Heart right ventricle (tissue), 16 donors: ENCODE measurements at regions not wholly inside any gene's neighbourhood (a gene's known extent, or its start where the extent isn't known, plus 50 kb on each side); places are given as distances from the start of the nearest gene placed in this dataset.

Experiments used
- ATAC-seq, 8 donors: fragments of 200-7000 bp; cut with Tn5 transposase; one replicate each; pipeline ENCODE4 v1.9.1; 2020; ENCODE audit warnings: mild to moderate bottlenecking in 8 of 8, moderate library complexity in 8 of 8, moderate number of reproducible peaks in 1 of 8
- DNase-seq, 2 donors: peaks; one replicate each; pipeline ENCODE4 v3.0.0-alpha.2; 2020
- H3K27ac ChIP-seq, 10 donors: fragments of 200-600 bp; sonication (generic) in 2 of 10; one replicate each; pipeline versions ENCODE4 v1.5.0 to v1.8.0; 2020 to 2022; ENCODE audit warnings: mild to moderate bottlenecking in 3 of 10
- H3K27me3 ChIP-seq, 7 donors: fragments of 200-600 bp; one replicate each; pipeline ENCODE4 v1.8.0; 2021 to 2022; ENCODE audit warnings: mild to moderate bottlenecking in 2 of 7
- H3K36me3 ChIP-seq, 9 donors: fragments of 200-600 bp; sonication (generic) in 1 of 9; one replicate each; pipeline versions ENCODE4 v1.5.0 to v1.8.0; 2020 to 2022; ENCODE audit warnings: mild to moderate bottlenecking in 2 of 9
- H3K4me1 ChIP-seq, 9 donors: fragments of 200-600 bp; sonication (generic) in 1 of 9; one replicate each; pipeline versions ENCODE4 v1.5.0 to v1.8.0; 2020 to 2022; ENCODE audit warnings: mild to moderate bottlenecking in 4 of 9
- H3K4me3 ChIP-seq, 10 donors: fragments of 200-600 bp; sonication (generic) in 2 of 10; one replicate each; pipeline versions ENCODE4 v1.5.0 to v1.8.0; 2020 to 2022; ENCODE audit warnings: mild to moderate bottlenecking in 7 of 10, moderate library complexity in 2 of 10
- H3K9me3 ChIP-seq, 11 donors: fragments of 200-600 bp in 10 of 11; sonication (generic) in 2 of 11; one replicate each; pipeline versions ENCODE4 v1.5.0 to v1.8.0; 2013 to 2022; ENCODE audit warnings: mild to moderate bottlenecking in 2 of 11, control low read depth in 1 of 11, moderate library complexity in 1 of 11
- WGBS, 2 donors: extraction: QIAGEN DNeasy Blood & Tissue Kit; methylation state at CpG; one replicate each; pipeline ENCODE4 v1.1.7; 2013; ENCODE audit warnings: inconsistent platforms in 1 of 2; 5-methylcytosine and 5-hydroxymethylcytosine counted together
- intact Hi-C, 10 donors: fragments of 100-400 bp; cut with DNase I; formaldehyde crosslinking; loops; one replicate each; pipeline versions ENCODE4 v1.11.1 to v1.14.2; 2022
- TF ChIP-seq, protein P1 (sequence below), 9 donors: fragments of 200-600 bp; sonication (generic) in 2 of 9; IDR thresholded peaks; one replicate each; pipeline versions ENCODE4 v1.5.0 to v1.8.0; 2021 to 2022; ENCODE audit warnings: antibody characterized with exemption in 9 of 9, mild to moderate bottlenecking in 5 of 9, moderate library complexity in 1 of 9
- donor health status: Arrhythmogenic right ventricular cardiomyopathy.
- donor health status: ischemic (EF 13 %, LVEDD 7.1; RV severe dilation, severe dysfunction).
- donor health status: healthy with polysubstance abuse.
- donor health status: DM: no; HTN: yes; CAD: no.
- donor health status: DM: no; HTN: no; CAD: no.
- donor health status: ischemic (EF 25% LVEDD 6.9; RV normal size, moderate dysfunction).
- donor health status: ischemic (EF 25% LVEDD 5.7; RV mildly dilated, moderate dysfunction).
- donor health status: healthy.
- donor health status: DM: yes; HTN: yes; CAD: no.
- donor health status: Ischemic cardiomyopathy.
- donor health status: ischemic (EF 35%, LVEDD 5.7; RV mildly dilated, moderate dysfunction).
- donor health status: nonischemic (EF 11% LVEDD 7.7; RV severe dilation, severe dysfunction).
- donor health status: DM: yes; HTN: yes; CAD: no.
- donor health status: PGD.
- donor health status: ischemic (EF 29% LVEDD 5.4; RV normal size, mild dysfunction).
- donor health status: nonischemic (EF 23%, LVEDD 6.1; RV moderate dilation, normal function).

DNA sequence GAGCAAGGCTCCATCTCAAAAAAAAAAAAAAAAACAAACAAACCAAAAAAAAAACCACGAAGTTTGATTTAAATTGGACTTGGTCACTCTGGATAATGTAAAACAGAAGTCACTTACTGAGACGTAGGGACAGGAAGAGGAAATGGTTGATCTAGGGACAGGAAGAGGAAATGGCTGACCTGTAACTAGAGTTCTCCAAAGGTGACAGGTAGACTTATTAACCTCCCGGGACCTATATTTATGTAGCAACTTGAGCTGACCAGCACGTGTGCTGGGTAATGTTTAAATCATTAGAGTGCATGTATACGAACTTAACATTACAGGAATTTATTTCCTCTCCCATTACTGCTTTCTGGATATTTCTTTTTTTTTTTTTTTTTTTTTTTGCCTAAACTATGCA lies 81.5 kb upstream of the DHX40 start:
- Histone ChIP-seq H3K36me3 (no peaks in the 10 kb centered on the region), H3K27ac (no peak overlapping the region), H3K4me1 (peaks cover 0 to 4% (median 0%) of the 10 kb centered on the region in 9 donors), H3K4me3 (no peak overlapping the region), H3K9me3 (no peaks in the 10 kb centered on the region), H3K27me3 (no peaks in the 10 kb centered on the region)
- DNase-seq: no peak
- ATAC-seq: no peak
- 56 to 61% methylated on average over 5 of the region's 5 CpGs for WGBS, 2 donors
- TF ChIP-seq, protein P1, sequence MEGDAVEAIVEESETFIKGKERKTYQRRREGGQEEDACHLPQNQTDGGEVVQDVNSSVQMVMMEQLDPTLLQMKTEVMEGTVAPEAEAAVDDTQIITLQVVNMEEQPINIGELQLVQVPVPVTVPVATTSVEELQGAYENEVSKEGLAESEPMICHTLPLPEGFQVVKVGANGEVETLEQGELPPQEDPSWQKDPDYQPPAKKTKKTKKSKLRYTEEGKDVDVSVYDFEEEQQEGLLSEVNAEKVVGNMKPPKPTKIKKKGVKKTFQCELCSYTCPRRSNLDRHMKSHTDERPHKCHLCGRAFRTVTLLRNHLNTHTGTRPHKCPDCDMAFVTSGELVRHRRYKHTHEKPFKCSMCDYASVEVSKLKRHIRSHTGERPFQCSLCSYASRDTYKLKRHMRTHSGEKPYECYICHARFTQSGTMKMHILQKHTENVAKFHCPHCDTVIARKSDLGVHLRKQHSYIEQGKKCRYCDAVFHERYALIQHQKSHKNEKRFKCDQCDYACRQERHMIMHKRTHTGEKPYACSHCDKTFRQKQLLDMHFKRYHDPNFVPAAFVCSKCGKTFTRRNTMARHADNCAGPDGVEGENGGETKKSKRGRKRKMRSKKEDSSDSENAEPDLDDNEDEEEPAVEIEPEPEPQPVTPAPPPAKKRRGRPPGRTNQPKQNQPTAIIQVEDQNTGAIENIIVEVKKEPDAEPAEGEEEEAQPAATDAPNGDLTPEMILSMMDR (IDR thresholded peaks at IDR 0.05): no peak
- intact Hi-C loops: no loop called here

DNA sequence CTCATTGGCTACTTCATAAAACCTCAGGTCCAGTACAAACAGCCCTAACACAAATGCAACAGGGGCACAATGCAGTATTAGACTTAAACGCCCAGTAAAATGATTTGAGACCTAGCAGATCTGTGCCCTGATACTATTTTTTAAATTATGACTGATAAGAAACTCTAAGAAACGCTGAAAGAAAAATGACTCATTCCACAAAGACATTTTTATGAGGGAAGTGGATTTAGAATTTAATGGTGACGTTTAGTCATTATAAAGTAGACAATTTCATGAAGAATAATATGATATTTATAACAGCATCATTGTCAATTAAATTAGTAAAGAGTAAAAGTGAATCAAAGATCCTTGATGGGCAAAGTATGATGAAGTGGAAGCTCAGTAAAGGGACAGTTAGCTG lies 80.4 kb upstream of the DHX40 start:
- H3K27ac ChIP-seq: no peak overlapping the region
- no peak overlapping the region for H3K4me3 ChIP-seq
- ATAC-seq (no peak), DNase-seq (no peak)
- no peaks in the 10 kb centered on the region for H3K27me3 ChIP-seq
- intact Hi-C loops: no loop called here
- H3K36me3 ChIP-seq: no peaks in the 10 kb centered on the region
- H3K9me3 ChIP-seq: no peaks in the 10 kb centered on the region
- H3K4me1 ChIP-seq: peaks cover 0 to 6% (median 0%) of the 10 kb centered on the region in 9 donors
- TF ChIP-seq, protein P1 (IDR thresholded peaks at IDR 0.05): no peak
- WGBS, 2 donors: 87 to 89% methylated on average over 3 of the region's 3 CpGs

- Histone ChIP-seq H3K4me1 (peaks cover 0 to 15% (median 0%) of the 10 kb centered on the region in 9 donors), H3K27ac (no peak overlapping the region), H3K9me3 (no peaks in the 10 kb centered on the region), H3K27me3 (no peaks in the 10 kb centered on the region), H3K4me3 (no peak overlapping the region), H3K36me3 (no peaks in the 10 kb centered on the region)
- TF ChIP-seq, protein P1 (IDR thresholded peaks at IDR 0.05): no peak
- no peak for ATAC-seq
- intact Hi-C loops: no loop called here
- DNase-seq: no peak
Measured at GRCh38 chr17:59485946-59486345, 79.5 kb upstream of the DHX40 start.

GRCh38 chr17:59487161-59487873 lies 78.1 kb upstream of the DHX40 start:
- no peak for DNase-seq
- TF ChIP-seq, protein P1 (IDR thresholded peaks at IDR 0.05): no peak
- Histone ChIP-seq H3K27ac (peak overlapping the region in 3 of 10 donors; percentile 6 to 23 (median 16)), H3K36me3 (no peaks in the 10 kb centered on the region), H3K4me3 (peak overlapping the region in 2 of 10 donors; percentile 8), H3K9me3 (no peaks in the 10 kb centered on the region), H3K27me3 (no peaks in the 10 kb centered on the region), H3K4me1 (peaks cover 0 to 19% (median 2%) of the 10 kb centered on the region in 9 donors)
- ATAC-seq: peak in 1 of 8 donors; percentile 51
- intact Hi-C loops: no loop called here
- WGBS, 2 donors: 54 to 55% methylated on average over 7 of the region's 7 CpGs
